Mesenchymal stem cell (in vitro differentiated cells and primary cell): ENCODE measurements at regions not wholly inside any gene's neighbourhood (a gene's known extent, or its start where the extent isn't known, plus 50 kb on each side); places are given as distances from the start of the nearest gene placed in this dataset.
A peak's percentile ranks its signal among the peaks of the same experiment; 100 is the strongest.

Experiments used
- DNase-seq: peaks from one replicate; pipeline ENCODE4 v3.0.0-alpha.2; 2013
- H2AFZ ChIP-seq: one replicate; pipeline ENCODE4 v1.6.1; 2013; ENCODE audit warnings: low read depth, mild to moderate bottlenecking, control low read depth, inconsistent platforms, low read length, moderate library complexity
- H2AK5ac ChIP-seq: 2 replicates; pipeline ENCODE4 v1.6.1; 2013; ENCODE audit warnings: low read length, moderate library complexity, mild to moderate bottlenecking, inconsistent platforms; ENCODE audit not compliant: severe bottlenecking
- H2BK120ac ChIP-seq: one replicate; pipeline ENCODE4 v1.6.1; 2013; ENCODE audit warnings: low read depth, mild to moderate bottlenecking, inconsistent platforms, low read length, moderate library complexity
- H2BK12ac ChIP-seq, 2 experiments: one replicate each; pipeline ENCODE4 v1.6.1; 2013; ENCODE audit warnings: inconsistent platforms in 2 of 2, low read length in 2 of 2, mild to moderate bottlenecking in 2 of 2, moderate library complexity in 2 of 2, control low read depth in 1 of 2
- H2BK15ac ChIP-seq: one replicate; pipeline ENCODE4 v1.6.1; 2013; ENCODE audit warnings: mild to moderate bottlenecking, low read depth, inconsistent platforms; ENCODE audit not compliant: poor library complexity, severe bottlenecking
- H2BK5ac ChIP-seq: 2 replicates; pipeline ENCODE4 v1.6.1; 2013; ENCODE audit warnings: low read depth, mild to moderate bottlenecking, low read length, control low read depth, inconsistent platforms; ENCODE audit not compliant: poor library complexity, severe bottlenecking
- H3K14ac ChIP-seq, 2 experiments: one replicate each; pipeline ENCODE4 v1.6.1; 2013; ENCODE audit warnings: inconsistent platforms in 2 of 2, low read length in 2 of 2, control low read depth in 1 of 2, mild to moderate bottlenecking in 1 of 2, moderate library complexity in 1 of 2
- H3K18ac ChIP-seq, 2 experiments: one replicate each; pipeline ENCODE4 v1.6.1; 2013; ENCODE audit warnings: inconsistent platforms in 2 of 2, low read length in 2 of 2, control low read depth in 1 of 2, low read depth in 1 of 2, mild to moderate bottlenecking in 1 of 2
- H3K23ac ChIP-seq, 2 experiments: one replicate each; pipeline ENCODE4 v1.6.1; 2013; ENCODE audit warnings: inconsistent platforms in 2 of 2, low read length in 2 of 2, mild to moderate bottlenecking in 2 of 2, moderate library complexity in 2 of 2, control low read depth in 1 of 2
- H3K27ac ChIP-seq: 2 replicates; pipeline ENCODE4 v1.5.1; 2013; ENCODE audit warnings: mild to moderate bottlenecking, moderate library complexity, low read length, control low read depth, inconsistent platforms; ENCODE audit not compliant: poor library complexity, severe bottlenecking
- H3K27me3 ChIP-seq, 2 experiments: 2 replicates each; pipeline versions ENCODE4 v1.6.1 to v1.7.0; 2013; ENCODE audit warnings: low read length in 2 of 2, mild to moderate bottlenecking in 2 of 2, moderate library complexity in 2 of 2, control low read depth in 1 of 2, inconsistent platforms in 1 of 2; ENCODE audit not compliant: control insufficient read depth in 1 of 2, insufficient read depth in 1 of 2
- H3K36me3 ChIP-seq, 2 experiments: 2 replicates each; pipeline versions ENCODE4 v1.6.1 to v1.7.0; 2013; ENCODE audit warnings: low read length in 2 of 2, control low read depth in 1 of 2, inconsistent platforms in 1 of 2, low read depth in 1 of 2, mild to moderate bottlenecking in 1 of 2; ENCODE audit not compliant: insufficient read depth in 2 of 2, control insufficient read depth in 1 of 2
- H3K4ac ChIP-seq, 2 experiments: one replicate each; pipeline ENCODE4 v1.6.1; 2013; ENCODE audit warnings: inconsistent platforms in 2 of 2, low read length in 2 of 2, mild to moderate bottlenecking in 2 of 2, moderate library complexity in 2 of 2, control low read depth in 1 of 2, low read depth in 1 of 2
- H3K4me1 ChIP-seq: 2 replicates; pipeline ENCODE4 v1.6.1; 2013; ENCODE audit warnings: low read depth, low read length, control low read depth; ENCODE audit not compliant: control insufficient read depth, insufficient read depth
- H3K4me2 ChIP-seq: 2 replicates; pipeline ENCODE4 v1.6.1; 2013; ENCODE audit warnings: low read length, mild to moderate bottlenecking, inconsistent platforms; ENCODE audit not compliant: poor library complexity, severe bottlenecking
- H3K4me3 ChIP-seq, 2 experiments: 2 replicates each; pipeline versions ENCODE4 v1.5.1 to v1.7.0; 2013; ENCODE audit warnings: low read length in 2 of 2, mild to moderate bottlenecking in 2 of 2, control low read depth in 1 of 2, low read depth in 1 of 2; ENCODE audit not compliant: insufficient read depth in 1 of 2
- H3K79me1 ChIP-seq: replicated peaks from 2 replicates; pipeline ENCODE4 v1.6.1; 2013; ENCODE audit warnings: mild to moderate bottlenecking, control low read depth, low read length, inconsistent platforms; ENCODE audit not compliant: poor library complexity, severe bottlenecking
- H3K9ac ChIP-seq: 2 replicates; pipeline ENCODE4 v1.7.0; 2013; ENCODE audit warnings: mild to moderate bottlenecking, low read length, moderate library complexity
- H3K9me3 ChIP-seq: 2 replicates; pipeline ENCODE4 v1.7.0; 2013; ENCODE audit warnings: mild to moderate bottlenecking, low read length; ENCODE audit not compliant: control insufficient read depth
- H4K8ac ChIP-seq: one replicate; pipeline ENCODE4 v1.6.1; 2013; ENCODE audit warnings: inconsistent platforms, mild to moderate bottlenecking, low read length, moderate library complexity
- H4K91ac ChIP-seq: one replicate; pipeline ENCODE4 v1.6.1; 2013; ENCODE audit warnings: mild to moderate bottlenecking, low read length, inconsistent platforms
- WGBS: methylation state at CpG from one replicate; pipeline ENCODE4 v1.1.7; 2013; ENCODE audit warnings: mixed read lengths; 5-methylcytosine and 5-hydroxymethylcytosine counted together

DNA sequence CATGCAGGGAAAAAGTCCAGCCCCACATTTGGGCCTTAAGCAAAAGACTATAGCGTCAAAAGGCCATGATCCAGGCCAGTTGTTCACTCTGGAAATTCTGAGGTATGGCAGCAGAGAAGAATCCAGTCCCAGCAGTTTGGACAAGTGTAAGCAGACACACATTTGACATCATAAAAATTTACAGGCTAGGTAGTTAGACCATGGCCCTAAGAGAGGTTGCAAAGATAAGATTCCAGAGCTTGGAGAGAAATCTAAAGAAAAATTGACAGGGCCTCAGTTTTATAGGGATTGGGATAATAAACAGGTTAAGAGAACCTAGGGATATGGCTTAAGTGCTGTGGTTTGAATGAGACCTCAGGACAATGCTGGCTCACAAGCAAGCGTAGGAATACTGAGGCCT, 884.4 kb upstream of the SORCS1 start:
- Histone ChIP-seq H3K79me1 (no peaks in the 10 kb centered on the region), H3K23ac (no peak overlapping the region), H3K4me3 (no peak overlapping the region), H3K4me2 (no peak overlapping the region), H2BK15ac (no peak overlapping the region), H3K27me3 (no peaks in the 10 kb centered on the region), H2AK5ac (no peak overlapping the region), H3K4me1 (no peaks in the 10 kb centered on the region), H2BK120ac (no peak overlapping the region), H3K36me3 (peaks cover 0 to 2% of the 10 kb centered on the region in 2 experiments), H2BK5ac (no peak overlapping the region), H2AFZ (peak overlapping the region; percentile 42), H3K18ac (no peak overlapping the region), H4K91ac (no peak overlapping the region), H2BK12ac (no peak overlapping the region), H3K4ac (no peak overlapping the region), H4K8ac (no peak overlapping the region), H3K9ac (no peak overlapping the region), H3K27ac (no peak overlapping the region), H3K14ac (no peak overlapping the region), H3K9me3 (no peaks in the 10 kb centered on the region)
- WGBS: 91% methylated on average over 2 of the region's 2 CpGs
- no peak for DNase-seq

DNA sequence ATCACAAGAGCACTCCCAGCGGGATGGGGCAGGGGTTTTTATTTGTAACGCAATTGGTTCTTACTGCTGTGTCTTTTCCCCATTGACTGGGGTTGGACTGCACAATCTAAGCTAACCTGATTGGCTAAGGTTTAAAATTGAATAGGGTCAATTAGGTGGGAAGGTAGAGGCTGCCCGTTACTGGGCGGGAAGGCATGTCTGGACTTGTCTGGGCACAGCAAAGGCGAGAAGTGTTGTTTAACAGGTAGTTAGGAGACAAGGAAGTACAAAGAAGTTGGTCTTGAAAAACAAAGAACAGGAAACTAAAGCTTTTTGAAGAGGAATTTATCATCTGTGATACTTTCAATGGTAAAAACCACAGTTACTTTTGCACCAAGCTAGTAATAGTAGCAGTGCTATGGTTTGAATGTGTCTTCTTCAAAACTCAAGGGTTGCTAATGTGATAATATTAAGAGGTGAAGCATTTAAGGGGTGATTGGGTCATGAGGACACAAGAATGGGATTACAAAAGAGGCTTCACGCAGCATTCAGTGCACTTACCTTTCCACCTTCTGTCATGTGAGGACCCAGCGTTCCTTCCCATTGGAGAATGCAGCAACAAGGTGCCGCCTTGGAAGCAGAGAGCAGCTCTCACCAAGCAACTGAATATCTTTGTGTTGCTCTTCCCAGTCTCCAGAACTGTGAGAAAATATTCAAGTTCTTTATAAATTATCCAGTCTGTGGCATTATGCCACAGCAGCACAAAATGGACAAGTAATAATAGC, 875.5 kb upstream of the SORCS1 start:
- H3K27ac ChIP-seq: no peak overlapping the region
- H4K8ac ChIP-seq: no peak overlapping the region
- H3K27me3 ChIP-seq: no peaks in the 10 kb centered on the region
- no peak overlapping the region for H2BK15ac ChIP-seq
- H2AFZ ChIP-seq: no peak overlapping the region
- no peak overlapping the region for H3K4me3 ChIP-seq
- H3K4ac ChIP-seq: no peak overlapping the region
- no peak overlapping the region for H2AK5ac ChIP-seq
- H3K79me1 ChIP-seq: no peaks in the 10 kb centered on the region
- WGBS: 79% methylated on average over 8 of the region's 8 CpGs
- no peaks in the 10 kb centered on the region for H3K9me3 ChIP-seq
- peaks cover 0 to 13% of the 10 kb centered on the region in 2 experiments for H3K36me3 ChIP-seq
- no peak overlapping the region for H2BK12ac ChIP-seq
- H3K9ac ChIP-seq: no peak overlapping the region
- no peak overlapping the region for H4K91ac ChIP-seq
- no peak overlapping the region for H2BK5ac ChIP-seq
- H3K4me2 ChIP-seq: no peak overlapping the region
- no peak overlapping the region for H3K14ac ChIP-seq
- H3K18ac ChIP-seq: no peak overlapping the region
- H3K4me1 ChIP-seq: no peaks in the 10 kb centered on the region
- no peak for DNase-seq
- H3K23ac ChIP-seq: no peak overlapping the region
- H2BK120ac ChIP-seq: no peak overlapping the region

DNA sequence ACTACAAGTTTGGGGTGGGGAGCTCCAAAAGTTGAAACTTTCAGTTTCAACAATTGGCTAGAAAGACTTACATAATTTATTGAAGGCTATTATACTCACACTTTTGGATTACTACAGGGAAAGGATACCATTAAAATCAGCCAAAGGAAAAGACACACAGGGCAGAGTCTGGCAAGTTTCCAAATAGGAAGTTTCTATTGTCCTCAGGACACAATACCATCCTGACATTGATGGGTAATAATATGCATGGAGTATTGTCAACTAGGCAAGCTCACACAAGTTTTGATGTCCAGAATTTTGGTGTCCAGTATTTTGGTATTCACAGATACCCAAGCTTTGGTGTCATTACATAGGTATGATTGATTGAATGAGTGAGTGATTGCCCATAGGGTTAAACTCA, 872.6 kb upstream of the SORCS1 start:
- no peak overlapping the region for H4K91ac ChIP-seq

DNA sequence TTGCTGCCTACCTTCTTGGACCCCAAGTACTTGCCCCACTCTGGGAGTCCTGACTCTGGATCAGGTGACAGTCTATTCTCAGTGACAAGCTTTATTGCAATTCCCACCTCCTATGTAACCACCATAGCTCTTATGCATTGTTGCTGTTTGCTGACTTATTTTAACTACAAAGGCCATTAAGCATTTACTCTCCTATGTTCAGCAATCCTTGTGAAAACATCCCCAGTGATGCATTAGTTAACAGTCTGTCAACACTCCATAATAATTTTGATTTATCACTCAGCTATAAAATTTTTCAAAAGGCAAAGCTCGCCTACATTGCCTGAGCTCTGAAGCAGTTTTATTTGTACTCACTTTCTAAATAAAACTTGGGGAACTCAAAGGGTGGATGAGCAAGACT, 871.8 kb upstream of the SORCS1 start:
- Histone ChIP-seq H3K27me3 (no peaks in the 10 kb centered on the region), H3K27ac (no peak overlapping the region), H2BK12ac (no peak overlapping the region), H2BK5ac (no peak overlapping the region), H2AK5ac (no peak overlapping the region), H3K4me1 (no peaks in the 10 kb centered on the region), H3K36me3 (peaks cover 0 to 13% of the 10 kb centered on the region in 2 experiments), H3K4ac (no peak overlapping the region), H2AFZ (no peak overlapping the region), H4K91ac (no peak overlapping the region), H3K9ac (no peak overlapping the region), H3K9me3 (no peaks in the 10 kb centered on the region), H3K79me1 (no peaks in the 10 kb centered on the region), H2BK15ac (no peak overlapping the region), H4K8ac (no peak overlapping the region), H3K23ac (no peak overlapping the region), H3K18ac (no peak overlapping the region), H2BK120ac (no peak overlapping the region), H3K14ac (no peak overlapping the region), H3K4me2 (no peak overlapping the region), H3K4me3 (no peak overlapping the region)
- WGBS: 83% methylated on average over 1 of the region's 1 CpG
- no peak for DNase-seq

More for the DNA sequence above, 872.6 kb upstream of the SORCS1 start:
- no peak overlapping the region for H2BK120ac ChIP-seq
- H3K18ac ChIP-seq: no peak overlapping the region
- no peaks in the 10 kb centered on the region for H3K9me3 ChIP-seq
- H3K14ac ChIP-seq: no peak overlapping the region
- no peak overlapping the region for H4K8ac ChIP-seq
- no peak overlapping the region for H2BK12ac ChIP-seq
- no peaks in the 10 kb centered on the region for H3K27me3 ChIP-seq
- no peak overlapping the region for H3K27ac ChIP-seq
- DNase-seq: no peak
- no peak overlapping the region for H3K23ac ChIP-seq
- no peaks in the 10 kb centered on the region for H3K79me1 ChIP-seq
- no peak overlapping the region for H2AK5ac ChIP-seq
- H2BK5ac ChIP-seq: no peak overlapping the region
- H3K4me2 ChIP-seq: no peak overlapping the region
- no peak overlapping the region for H3K4ac ChIP-seq
- H2BK15ac ChIP-seq: no peak overlapping the region
- H3K4me3 ChIP-seq: no peak overlapping the region
- no peak overlapping the region for H3K9ac ChIP-seq
- H2AFZ ChIP-seq: no peak overlapping the region
- H3K4me1 ChIP-seq: no peaks in the 10 kb centered on the region
- peaks cover 0 to 13% of the 10 kb centered on the region in 2 experiments for H3K36me3 ChIP-seq
